Ishikawa (cell line): ENCODE measurements at regions not wholly inside any gene's neighbourhood (a gene's known extent, or its start where the extent isn't known, plus 50 kb on each side); places are given as distances from the start of the nearest gene placed in this dataset.

Experiments used
- CEBPB ChIP-seq: IDR thresholded peaks from 2 replicates; pipeline ENCODE4 v1.6.1; 2012
- EP300 ChIP-seq: IDR thresholded peaks from 2 replicates; pipeline ENCODE4 v1.6.1; 2012; ENCODE audit warnings: borderline replicate concordance
- TAF1 ChIP-seq: IDR thresholded peaks from 2 replicates; pipeline ENCODE4 v1.6.1; 2012; ENCODE audit warnings: low read depth, mild to moderate bottlenecking
- ZBTB7A ChIP-seq: IDR thresholded peaks from 2 replicates; pipeline ENCODE4 v1.6.1; 2012; ENCODE audit warnings: low read depth

DNA sequence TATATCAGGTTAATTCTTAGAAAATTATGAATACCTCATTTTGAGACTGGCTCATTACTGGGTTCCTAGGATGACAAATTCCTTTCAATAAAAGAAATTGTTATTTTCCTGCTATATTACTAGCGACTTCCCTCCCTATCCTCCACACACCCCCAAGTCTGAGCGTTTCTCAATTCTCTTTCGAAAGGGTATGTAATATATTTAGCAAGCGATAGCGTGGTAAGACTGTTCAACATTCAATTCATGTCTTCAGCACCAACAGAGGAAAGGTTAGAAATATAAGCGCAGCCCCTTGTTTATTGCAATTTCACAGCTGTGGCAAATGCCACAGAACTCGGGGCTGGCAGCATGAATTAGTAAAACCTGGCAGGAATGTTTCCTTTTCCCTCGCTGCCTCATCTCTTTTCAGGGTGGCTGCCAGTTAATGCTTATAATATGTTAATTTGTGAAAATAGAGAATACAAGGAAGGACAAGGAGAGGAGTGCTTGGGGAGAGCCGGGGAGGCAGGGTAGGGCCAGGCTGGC, 152.7 kb upstream of the TBCA start:
- TF ChIP-seq TAF1: no peak
- TF ChIP-seq ZBTB7A: no peak
- no peak for TF ChIP-seq CEBPB
- no peak for TF ChIP-seq EP300
